SK-N-DZ (cell line): ENCODE measurements at regions not wholly inside any gene's neighbourhood (a gene's known extent, or its start where the extent isn't known, plus 50 kb on each side); places are given as distances from the start of the nearest gene placed in this dataset.
A peak's percentile ranks its signal among the peaks of the same experiment; 100 is the strongest.

ENCODE experiments used
- DNase-seq: peaks from one replicate; pipeline ENCODE4 v3.0.0-alpha.2; 2015; ENCODE audit warnings: low spot score

DNA sequence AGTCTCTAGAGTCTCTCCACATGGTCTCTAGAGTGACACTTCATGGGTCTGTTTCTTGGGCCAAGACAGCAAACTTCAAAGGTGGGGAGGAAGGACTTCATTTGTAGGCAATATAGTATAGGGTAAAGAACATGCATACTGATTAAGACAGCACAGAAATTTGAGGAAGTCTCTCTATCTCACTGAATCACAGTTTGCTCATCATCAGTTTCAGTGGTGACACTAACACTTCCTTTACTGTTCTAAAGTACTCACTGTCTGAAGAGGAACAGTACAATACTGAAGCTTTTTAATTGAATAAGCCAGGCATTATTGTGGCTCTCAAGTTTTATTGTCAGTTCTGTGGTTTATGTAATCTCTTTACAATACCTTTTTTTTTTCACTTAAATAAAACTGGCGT, 656.4 kb upstream of the CDH8 start:
- DNase-seq, result no peak

DNA sequence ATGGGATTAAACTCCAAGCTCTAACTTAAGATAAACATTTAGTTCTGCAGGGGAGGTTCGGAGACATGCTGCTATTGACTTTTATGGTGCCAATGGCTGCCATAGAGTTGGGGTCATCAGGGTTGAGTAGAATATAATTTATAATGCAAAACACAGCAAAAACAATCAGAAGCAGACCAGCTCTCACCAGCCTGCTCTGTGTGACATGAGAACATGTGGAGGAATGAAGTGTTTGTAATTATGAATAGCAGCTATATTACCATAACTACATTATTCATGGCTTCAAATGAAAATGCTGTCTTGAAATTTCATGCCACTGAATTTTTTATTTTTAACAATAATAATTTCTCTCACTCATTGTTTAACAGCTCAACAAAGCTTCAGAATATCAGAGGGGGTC, 645.6 kb upstream of the CDH8 start:
- DNase-seq, result no peak

DNA sequence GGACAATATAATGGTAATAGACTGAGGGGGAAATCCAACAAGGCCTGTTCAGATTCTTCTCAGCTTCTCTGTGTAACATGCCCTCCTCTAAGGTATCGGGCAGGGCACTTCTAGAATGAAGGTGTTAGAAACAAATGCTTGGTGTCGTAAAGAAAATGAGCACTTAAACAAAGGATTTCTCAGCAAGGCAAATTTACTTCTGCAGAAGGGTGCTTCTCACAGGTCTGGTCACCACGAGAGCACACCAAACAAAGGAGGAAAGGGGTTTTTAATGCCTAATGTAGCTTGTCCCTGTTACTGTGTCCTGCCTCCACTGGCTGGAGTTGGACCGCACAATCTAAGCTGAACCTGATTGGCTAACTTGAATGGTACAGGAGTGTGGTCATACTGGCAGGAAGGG, 642.6 kb upstream of the CDH8 start:
- DNase-seq, result no peak

DNA sequence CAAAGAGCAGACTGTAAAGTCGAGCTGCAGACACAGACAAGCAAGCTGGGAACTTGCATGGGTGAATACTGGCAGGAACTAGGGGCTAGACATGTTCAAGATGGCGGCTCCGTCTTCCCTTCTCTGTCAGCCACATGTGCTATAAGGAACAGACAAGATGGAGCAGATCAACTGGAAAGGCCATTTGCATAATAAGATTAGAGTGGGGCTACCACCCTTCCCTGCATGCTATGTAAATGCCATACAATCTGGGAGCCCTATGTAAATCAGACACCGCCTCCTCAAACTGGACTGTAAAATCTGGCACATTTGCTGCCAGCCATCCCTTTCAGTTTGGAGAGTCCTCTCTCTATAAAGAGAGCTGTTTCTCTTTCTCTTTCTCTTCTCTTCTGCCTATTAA, 640.1 kb upstream of the CDH8 start:
- no peak for DNase-seq

DNA sequence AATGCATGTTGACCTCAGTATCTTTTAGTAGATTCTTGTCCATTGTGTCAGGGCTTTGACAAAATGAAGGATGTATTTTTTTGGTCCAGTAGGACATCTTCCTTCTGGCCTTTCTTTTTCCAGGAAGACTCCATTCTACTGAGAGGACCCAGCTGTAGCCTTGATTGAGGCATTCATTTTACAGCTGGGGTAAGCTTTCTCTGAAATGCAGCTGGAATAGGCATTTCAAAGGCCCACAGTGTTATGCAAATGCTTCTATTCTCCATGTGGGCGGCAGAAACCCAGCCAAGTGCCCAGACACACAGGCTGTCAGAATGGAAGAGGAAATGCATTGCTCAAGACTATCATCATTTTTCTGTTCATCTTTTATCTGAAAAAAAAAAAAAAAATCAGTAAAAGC, 629.0 kb upstream of the CDH8 start:
- no peak for DNase-seq

DNA sequence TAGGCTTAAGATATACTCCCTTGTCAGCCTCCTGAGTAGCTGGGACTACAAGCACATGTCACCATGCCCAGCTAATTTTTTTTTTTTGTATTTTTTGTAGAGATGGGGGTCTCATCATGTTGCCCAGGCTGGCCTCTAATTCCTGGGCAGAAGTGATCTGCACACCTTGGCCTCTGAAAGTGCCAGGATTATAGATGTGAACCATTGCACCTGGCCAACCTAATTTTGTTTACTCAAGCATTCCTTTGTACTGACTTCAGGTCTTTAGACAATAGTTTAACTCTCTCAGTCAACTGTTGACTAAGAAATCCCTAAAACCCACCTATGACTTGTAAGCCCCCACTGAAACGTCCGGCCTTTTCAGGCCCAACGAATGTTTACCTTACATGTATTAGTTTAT, 628.3 kb upstream of the CDH8 start:
- no peak for DNase-seq

DNA sequence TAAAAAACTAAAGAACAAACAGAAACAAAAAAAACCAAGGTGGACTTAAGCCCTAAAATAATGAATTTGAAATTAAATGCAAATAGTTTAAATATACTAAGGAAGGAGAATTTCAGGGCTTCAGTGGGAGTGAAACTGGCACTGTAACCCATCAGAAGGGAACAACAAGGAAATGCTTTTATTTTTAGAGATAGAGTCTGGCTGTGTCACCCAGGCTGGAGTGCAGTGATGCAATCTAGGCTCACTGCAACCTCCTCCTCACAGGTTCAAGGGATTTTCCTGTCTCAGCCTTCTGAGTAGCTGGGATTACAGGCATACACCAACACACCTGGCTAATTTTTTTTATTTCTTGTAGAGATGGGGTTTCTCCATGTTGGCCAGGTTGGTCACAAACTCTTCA, 625.2 kb upstream of the CDH8 start:
- DNase-seq, result no peak

DNA sequence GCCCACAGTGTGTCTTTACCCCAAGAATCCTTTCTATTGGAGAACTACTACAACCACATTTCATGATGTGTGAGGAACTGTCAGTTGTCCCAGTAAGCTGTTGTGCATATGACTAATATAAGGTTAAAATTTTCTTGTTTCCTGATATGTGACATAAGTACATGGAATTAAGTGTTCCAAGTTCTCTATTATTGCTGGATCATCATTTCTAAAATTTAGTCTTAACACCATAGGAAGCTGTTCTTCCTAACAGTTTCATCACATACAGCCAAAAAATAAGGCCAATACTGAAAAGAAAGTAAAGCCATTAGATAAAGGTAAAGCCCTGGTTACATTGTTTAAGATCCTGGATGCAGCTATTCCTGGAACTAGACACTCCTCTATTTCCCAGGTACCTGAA, 620.9 kb upstream of the CDH8 start:
- no peak for DNase-seq

DNA sequence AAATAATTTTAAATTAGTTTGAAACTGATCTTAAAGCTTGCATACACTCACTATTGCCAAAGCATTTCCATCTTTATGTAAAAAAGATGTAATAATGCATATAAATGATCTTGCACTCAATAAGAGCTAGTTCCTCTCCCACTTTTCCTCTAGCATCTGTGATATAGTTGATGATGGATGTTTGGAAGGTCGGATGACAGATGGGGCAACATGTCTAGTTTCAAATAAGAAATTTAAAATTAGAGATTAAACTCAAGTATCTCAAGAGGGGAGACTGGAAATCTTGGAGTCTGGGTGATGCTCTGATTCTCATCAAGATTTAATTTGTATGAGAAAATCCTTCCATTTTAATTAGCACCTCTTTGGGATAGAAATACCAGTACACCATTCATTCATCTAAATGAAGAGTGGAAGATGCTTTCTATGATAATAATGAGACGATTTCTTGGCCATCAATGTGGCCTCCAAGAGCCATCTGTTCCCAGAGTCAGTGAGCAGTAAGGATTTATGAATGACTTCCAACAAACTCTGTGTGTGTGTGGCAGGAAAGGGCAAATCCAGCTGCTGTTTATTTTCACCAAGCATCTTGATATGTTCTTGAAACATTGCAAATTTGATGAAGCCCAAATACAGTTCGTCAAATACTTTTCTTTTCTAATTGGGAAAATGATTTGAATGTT, 616.3 kb upstream of the CDH8 start:
- DNase-seq, result peak; percentile 66

DNA sequence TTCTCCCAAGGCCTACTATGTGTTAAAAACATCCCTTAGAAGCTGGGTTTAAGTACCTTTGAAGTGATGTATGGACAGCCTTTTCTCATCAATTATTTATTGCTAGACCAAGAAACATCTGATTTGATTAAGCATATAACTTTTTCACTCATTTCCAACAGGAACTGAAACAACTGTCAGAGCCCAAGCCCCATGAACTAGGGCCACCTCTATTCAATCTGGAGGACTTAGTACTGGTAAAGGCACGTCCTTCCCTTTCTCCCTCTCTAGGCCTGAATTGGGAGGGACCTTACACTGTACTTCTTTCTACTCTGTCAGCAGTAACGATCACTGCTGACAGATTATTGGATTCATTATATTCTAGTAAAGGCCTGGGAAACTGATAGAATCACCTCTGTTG, 612.0 kb upstream of the CDH8 start:
- no peak for DNase-seq

DNA sequence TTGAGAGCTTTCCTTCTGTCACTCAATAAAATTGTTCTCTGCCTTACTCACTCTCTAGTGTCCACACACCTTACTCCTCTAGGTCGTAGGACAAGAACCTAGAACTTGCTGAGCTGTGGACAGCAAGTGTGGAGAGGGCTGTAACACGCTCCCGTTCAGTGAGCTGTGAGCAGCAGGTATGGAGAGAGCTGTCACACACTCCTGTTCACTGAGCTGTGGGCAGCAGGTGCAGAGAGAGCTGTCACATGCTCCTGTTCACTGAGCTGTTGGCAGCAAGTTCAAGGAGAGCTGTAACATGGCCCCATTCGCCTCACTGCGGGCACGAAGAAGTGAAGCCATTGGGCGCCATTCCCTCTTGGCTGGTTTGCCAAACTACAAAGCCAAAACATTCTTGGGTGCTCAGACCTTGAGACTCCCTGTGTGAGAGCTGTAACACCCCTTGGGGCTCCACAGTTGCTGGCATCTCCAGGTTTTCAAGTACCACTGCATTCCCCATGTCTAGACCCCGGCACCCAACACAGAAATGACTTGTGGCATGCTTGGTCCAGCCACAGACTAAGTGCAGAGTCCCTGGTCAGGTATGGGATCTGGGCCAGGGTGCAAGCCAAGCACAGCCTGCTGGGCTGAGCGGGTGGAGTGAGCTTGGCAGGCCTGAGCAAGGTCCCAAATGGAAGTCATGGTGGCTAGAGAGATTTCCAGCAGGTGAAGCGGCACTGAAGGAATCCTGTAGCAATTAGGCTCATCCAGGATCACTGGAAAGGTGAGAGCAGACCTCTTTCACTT, 608.0 kb upstream of the CDH8 start:
- DNase-seq, result no peak

DNA sequence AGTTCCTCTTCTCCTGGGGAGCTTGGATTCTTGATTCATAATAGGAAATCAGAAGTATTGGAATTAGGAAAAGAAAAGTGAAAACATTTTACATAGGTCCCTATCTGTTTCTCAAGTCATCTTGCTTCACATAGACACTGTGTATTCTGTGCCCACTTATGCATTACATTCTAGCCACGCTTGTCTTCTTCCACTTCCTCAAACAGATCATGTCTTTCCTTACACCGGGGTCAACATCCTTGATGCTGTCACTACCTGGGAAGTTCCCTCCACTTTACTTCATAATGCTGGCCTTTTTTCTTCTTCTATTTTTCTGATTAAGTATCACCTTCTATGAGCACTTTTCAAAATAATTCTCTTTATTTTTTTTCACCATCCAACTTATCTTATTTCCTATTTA, 606.4 kb upstream of the CDH8 start:
- no peak for DNase-seq

DNA sequence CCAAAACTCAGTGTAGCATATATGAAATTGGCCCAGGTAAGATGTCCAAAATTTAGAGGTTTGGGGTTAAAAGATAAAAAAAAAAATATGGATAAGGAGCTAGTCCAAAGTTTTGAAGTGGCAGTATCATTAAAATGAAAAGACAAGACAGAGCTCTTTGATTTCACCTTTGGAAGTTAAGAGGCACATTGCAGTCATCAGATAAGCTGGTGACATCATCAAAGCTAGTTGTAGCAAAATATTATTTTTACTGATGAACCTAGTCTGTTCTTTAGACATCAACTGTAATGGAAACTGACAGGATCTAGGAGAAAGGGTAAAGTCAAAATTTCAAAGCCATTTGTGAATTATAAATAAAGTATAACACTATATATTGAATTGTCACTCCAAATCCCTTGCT, 603.7 kb upstream of the CDH8 start:
- no peak for DNase-seq

DNA sequence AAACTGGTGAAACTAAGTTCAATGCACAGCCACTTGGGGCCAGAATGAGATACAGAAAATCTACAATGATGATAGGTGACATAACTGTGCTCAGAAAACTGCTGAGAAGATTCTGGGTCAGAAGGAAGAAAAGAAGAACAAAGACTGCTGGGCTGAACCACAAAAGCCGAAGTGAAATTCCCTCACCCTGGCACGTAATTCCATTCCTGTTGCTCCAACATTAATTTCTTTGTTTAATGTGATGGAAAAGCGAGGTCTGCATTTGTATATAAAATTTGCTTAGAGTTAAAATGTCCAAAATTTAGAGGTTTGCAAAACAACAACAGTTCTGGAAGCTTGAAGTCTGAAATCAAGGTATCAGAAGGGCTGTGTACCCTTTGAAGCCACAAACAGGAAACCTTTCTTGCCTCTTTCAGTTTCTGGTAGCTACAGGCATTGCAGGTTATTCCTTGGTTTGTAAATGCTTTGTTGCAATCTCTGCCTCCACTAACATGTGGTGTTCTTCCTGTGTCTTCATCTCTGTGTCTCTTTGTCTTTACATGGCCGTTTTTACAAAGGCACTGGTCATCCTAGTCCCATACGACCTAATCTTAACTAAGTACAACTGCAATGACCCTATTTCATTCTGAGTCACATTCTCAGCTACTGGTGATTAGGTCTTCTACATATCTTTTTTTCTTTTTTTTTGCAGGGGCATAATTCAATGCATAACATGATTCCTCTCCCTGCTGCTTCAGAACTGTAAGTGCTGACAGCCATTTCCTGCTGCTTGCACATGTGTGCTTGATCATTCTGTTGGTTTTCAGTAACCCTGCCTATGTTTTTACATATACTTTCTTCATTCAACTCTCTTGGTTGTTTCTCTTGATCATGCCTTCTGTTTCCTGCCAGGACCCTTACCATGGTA, 603.0 kb upstream of the CDH8 start:
- DNase-seq, result no peak

DNA sequence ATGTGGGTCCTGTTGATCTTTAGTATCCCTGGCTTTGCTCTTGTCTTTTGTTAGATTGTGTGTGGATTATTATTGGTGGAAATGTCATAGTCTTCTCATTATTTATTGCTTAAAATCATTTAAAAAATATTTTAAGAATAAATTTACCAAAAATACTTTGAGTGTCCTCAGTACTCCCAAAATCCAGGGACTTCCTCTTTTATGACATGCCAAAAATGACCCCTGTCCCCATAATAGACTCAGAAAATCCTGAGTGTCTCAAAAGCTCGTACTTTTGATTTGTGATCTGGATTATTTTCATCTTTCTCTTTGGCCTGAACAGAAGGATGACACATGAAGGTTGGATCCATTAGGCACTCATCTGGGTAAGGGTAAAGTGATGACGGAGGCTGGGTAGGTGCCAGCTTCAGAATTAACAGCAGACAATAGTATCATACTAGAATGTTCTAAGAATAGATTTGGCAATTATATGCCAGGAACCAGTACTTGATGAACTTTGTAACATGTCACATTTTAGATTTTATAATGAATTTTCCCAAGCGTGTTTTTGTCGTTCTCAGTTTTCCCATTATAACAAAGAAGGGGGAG, 602.2 kb upstream of the CDH8 start:
- no peak for DNase-seq

DNA sequence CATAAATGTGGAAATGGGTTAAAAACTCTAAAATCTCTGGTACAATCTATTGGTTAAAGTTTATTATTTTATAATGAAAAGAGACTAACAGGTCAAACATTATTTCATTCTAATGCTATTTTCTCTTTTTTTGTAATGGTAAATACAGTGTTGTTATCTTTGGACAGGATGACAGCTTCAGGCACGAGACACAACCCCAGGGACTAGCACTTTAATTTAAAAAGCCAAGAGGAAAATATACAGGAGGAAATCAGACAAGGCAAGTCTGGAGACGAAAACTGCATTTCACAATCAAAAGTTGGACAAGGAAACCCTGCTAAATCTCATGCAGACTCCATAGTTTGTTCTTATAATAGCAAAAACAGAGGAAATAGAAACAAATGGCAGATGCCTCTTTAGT, 589.1 kb upstream of the CDH8 start:
- DNase-seq, result no peak

DNA sequence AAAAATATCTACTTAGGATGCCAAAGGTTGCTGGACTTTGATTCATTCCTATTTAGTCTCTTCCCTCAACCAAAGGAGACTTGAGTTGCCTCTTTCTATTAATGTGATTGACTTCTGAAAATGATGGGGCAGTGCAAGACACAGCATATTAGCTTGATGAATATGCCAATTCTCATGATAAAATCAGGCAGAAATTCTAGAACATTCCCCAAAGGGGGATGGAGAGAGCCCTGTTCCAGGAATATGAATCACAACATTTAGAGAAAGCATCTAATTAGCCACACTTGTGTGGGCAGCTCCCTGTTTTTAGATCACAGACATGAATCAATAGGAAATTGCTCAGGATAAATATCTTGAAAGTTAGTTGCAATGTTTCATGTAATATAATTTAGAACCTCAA, 584.0 kb upstream of the CDH8 start:
- DNase-seq, result no peak

DNA sequence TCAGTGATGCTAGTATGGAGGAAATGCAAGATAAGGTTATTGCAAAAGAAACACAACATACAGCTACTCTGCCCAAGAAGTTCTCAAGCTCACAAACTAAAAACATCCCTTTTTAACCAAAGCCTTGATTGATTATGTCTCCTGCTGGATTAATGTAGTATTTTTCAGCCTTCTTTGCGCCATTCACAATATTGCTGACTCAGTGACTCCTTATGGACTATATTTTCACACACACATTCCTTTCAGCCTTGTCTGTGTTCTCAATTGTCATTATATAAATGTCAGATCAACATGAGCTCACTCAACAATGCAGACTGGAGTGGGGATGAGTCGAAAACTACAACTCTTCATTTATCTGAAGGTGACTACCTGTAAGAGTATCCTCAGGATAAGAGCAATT, 579.3 kb upstream of the CDH8 start:
- DNase-seq, result no peak

DNA sequence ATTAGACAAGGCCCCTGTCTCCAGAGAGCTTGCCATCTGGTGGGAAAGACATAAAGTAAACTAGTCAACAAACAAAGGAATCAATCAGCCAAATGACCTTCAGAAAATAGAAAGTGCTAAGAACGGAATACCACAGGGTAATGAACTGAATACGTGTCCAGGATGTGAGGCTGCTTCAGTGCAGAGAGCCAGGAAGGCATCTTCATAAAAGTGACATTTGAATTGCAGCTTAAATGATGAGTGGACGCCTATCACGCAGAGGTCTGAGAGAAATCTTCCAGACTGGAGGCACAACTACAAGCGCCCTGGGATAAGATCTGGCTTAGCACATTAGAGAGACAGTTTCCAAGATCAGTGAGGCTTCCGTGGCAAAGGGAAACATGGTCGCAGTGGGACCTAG, 574.1 kb upstream of the CDH8 start:
- DNase-seq, result peak; percentile 80

DNA sequence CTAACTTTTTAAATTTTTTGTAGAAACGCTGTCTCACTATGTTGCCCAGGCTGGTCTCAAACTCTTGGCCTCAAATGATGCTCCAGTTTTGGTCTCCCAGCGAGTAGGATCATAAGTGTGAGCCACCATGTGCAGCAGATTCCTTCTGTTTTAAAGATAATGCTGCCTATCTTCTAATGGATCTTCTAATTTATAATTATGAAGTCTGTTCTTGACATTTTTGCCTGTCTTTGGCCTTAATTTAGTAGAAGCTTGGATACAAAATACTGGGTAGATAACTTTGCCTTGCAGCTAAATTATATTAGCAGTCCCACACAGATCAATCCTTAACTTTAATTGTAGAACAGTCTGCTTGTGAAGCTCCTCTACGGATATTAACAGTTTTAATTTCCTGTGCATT, 566.6 kb upstream of the CDH8 start:
- peak; percentile 83 for DNase-seq

DNA sequence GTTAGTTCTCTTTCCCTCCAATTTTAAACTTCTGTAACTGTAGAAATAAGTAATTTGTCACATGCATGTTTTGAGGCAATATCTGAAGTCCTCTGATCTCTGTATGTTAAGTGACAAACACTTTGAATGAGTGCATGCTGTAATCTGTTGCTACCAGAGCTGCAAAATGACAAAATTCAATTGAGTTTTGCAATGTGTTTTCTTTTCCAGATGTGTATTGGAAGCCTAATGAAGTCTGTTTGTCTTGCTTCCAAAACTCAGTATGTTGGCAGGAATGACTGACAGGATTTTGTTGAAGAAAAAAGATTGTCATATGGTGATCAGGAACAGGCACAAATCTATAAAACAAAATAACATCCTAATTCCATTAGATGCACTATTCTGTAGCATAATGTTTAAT, 561.6 kb upstream of the CDH8 start:
- peak; percentile 19 for DNase-seq

DNA sequence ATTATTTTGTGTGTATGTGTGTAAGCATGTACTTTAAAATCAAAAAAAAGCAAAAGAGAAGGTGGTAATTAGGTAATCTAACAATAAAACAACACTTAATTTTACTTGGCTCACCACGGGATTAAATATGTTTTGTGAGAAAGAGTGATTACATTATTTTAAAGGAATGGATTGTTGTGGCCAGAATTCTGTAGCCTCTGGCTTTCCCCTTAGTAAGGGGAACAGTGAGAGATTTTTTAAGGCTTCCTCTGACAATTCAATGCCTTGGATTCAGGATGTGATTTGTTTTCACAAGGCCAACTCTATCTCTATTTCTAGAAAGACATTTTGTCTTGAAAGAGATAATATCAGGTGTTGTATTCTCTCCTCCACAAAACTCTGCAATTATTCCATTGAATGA, 560.3 kb upstream of the CDH8 start:
- DNase-seq, result no peak
